ENCODE measurements at regions not wholly inside any gene's neighbourhood (a gene's known extent, or its start where the extent isn't known, plus 50 kb on each side); places are given as distances from the start of the nearest gene placed in this dataset.

GRCh38 chr2:8149985-8150539, 531.8 kb upstream of the ID2 start:
- H3K36me3 ChIP-seq (ENCODE audit: control insufficient read depth, insufficient read depth, low read length), result no peaks in the 10 kb centered on the region
- H3K9ac ChIP-seq, result no peak overlapping the region
- H3K79me2 ChIP-seq, result no peaks in the 10 kb centered on the region
- no peak overlapping the region for H2AFZ ChIP-seq
- no peak for TF ChIP-seq CTCF (IDR thresholded peaks at IDR 0.05)
- no peak overlapping the region for H3K4me2 ChIP-seq (ENCODE audit: low read length)
- no peak overlapping the region for H3K27ac ChIP-seq
- no peaks in the 10 kb centered on the region for H3K27me3 ChIP-seq (ENCODE audit: control insufficient read depth, insufficient read depth, low read length)
- no peaks in the 10 kb centered on the region for H3K9me3 ChIP-seq (ENCODE audit: control insufficient read depth, low read length)
- peaks cover 9% of the 10 kb centered on the region for H3K4me1 ChIP-seq
- no peak overlapping the region for H3K4me3 ChIP-seq (ENCODE audit: low read depth, low read length)

GRCh38 chr2:8151888-8152287, 530.0 kb upstream of the ID2 start:
- Histone ChIP-seq H3K4me1 (peaks cover 3% of the 10 kb centered on the region), H3K27me3 (ENCODE audit: control insufficient read depth, insufficient read depth, low read length) (no peaks in the 10 kb centered on the region), H3K4me3 (ENCODE audit: low read depth, low read length) (no peak overlapping the region), H3K79me2 (no peaks in the 10 kb centered on the region), H3K4me2 (ENCODE audit: low read length) (no peak overlapping the region), H3K9ac (no peak overlapping the region), H3K36me3 (ENCODE audit: control insufficient read depth, insufficient read depth, low read length) (no peaks in the 10 kb centered on the region), H3K27ac (no peak overlapping the region), H2AFZ (no peak overlapping the region), H3K9me3 (ENCODE audit: control insufficient read depth, low read length) (no peaks in the 10 kb centered on the region)
- no peak for TF ChIP-seq CTCF (IDR thresholded peaks at IDR 0.05)

- TF ChIP-seq CTCF (IDR thresholded peaks at IDR 0.05), result no peak
- no peak overlapping the region for H3K9ac ChIP-seq
- no peak overlapping the region for H2AFZ ChIP-seq
- no peak overlapping the region for H3K4me2 ChIP-seq (ENCODE audit: low read length)
- H3K4me3 ChIP-seq (ENCODE audit: low read depth, low read length), result no peak overlapping the region
- no peaks in the 10 kb centered on the region for H3K9me3 ChIP-seq (ENCODE audit: control insufficient read depth, low read length)
- H3K36me3 ChIP-seq (ENCODE audit: control insufficient read depth, insufficient read depth, low read length), result no peaks in the 10 kb centered on the region
- no peaks in the 10 kb centered on the region for H3K79me2 ChIP-seq
- H3K4me1 ChIP-seq, result peaks cover 3% of the 10 kb centered on the region
- H3K27ac ChIP-seq, result no peak overlapping the region
- H3K27me3 ChIP-seq (ENCODE audit: control insufficient read depth, insufficient read depth, low read length), result no peaks in the 10 kb centered on the region
Observed at GRCh38 chr2:8152392-8153257, 529.2 kb upstream of the ID2 start.

GRCh38 chr2:8153258-8153718, 528.6 kb upstream of the ID2 start:
- Histone ChIP-seq H3K79me2 (no peaks in the 10 kb centered on the region), H3K4me3 (ENCODE audit: low read depth, low read length) (no peak overlapping the region), H3K36me3 (ENCODE audit: control insufficient read depth, insufficient read depth, low read length) (no peaks in the 10 kb centered on the region), H3K9me3 (ENCODE audit: control insufficient read depth, low read length) (no peaks in the 10 kb centered on the region), H3K27me3 (ENCODE audit: control insufficient read depth, insufficient read depth, low read length) (no peaks in the 10 kb centered on the region), H3K4me1 (peaks cover 3% of the 10 kb centered on the region), H3K27ac (no peak overlapping the region), H3K9ac (no peak overlapping the region), H2AFZ (no peak overlapping the region), H3K4me2 (ENCODE audit: low read length) (no peak overlapping the region)
- no peak for TF ChIP-seq CTCF (IDR thresholded peaks at IDR 0.05)

All from parathyroid adenoma (tissue), 2 donors.